ENCODE measurements at regions not wholly inside any gene's neighbourhood (a gene's known extent, or its start where the extent isn't known, plus 50 kb on each side); places are given as distances from the start of the nearest gene placed in this dataset.

- Mint-ChIP-seq H3K27me3 (no peaks in the 10 kb centered on the region), H3K9me3 (no peaks in the 10 kb centered on the region), H3K4me3 (no peak overlapping the region), H3K4me1 (no peaks in the 10 kb centered on the region), H3K27ac (no peak overlapping the region), H3K36me3 (no peaks in the 10 kb centered on the region)
- Histone ChIP-seq H3K36me3 (ENCODE audit: insufficient read depth, low read length) (no peaks in the 10 kb centered on the region), H3K27me3 (ENCODE audit: insufficient read depth, low read length) (no peaks in the 10 kb centered on the region), H3K4me3 (ENCODE audit: low read length in 2 of 2) (no peak overlapping the region), H3K9me3 (ENCODE audit: control insufficient read depth in 1 of 2, low read length in 2 of 2) (no peaks in the 10 kb centered on the region), H3K4me1 (ENCODE audit: insufficient read depth, low read length) (no peaks in the 10 kb centered on the region), H3K27ac (ENCODE audit: low read depth, low read length) (no peak overlapping the region)
- intact Hi-C loops (cut with micrococcal nuclease): no loop called here
- POLR2A ChIA-PET (ENCODE audit: partially characterized antibody): no interaction called here
- CTCF ChIA-PET (ENCODE audit: partially characterized antibody): no interaction called here
- no peak for DNase-seq
These were observed 357.2 kb upstream of the DPYD start for GRCh38 chr1:98278055-98278454.

DNA sequence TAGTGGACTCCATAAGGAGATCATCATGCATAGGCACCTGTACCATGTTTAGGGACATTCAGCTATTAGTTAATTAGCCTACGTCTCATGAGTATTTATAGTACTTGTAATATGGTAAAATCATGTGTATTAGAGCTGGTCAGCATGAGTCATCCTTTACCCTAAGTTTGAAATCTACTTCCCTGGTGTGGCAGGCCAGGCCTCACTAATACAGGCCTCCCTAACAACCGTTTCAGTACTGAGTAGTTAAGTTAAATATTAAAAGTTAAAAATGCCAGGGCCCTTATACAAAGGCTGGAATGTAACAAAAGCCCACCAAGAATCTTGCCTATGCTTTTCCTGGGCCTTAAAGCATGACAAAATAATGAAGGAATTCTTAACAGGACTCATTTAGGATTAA, 356.3 kb upstream of the DPYD start:
- no peaks in the 10 kb centered on the region for H3K36me3 ChIP-seq (ENCODE audit: insufficient read depth, low read length)
- no peaks in the 10 kb centered on the region for H3K27me3 Mint-ChIP-seq
- H3K4me3 ChIP-seq (ENCODE audit: low read length in 2 of 2): no peak overlapping the region
- no peak overlapping the region for H3K27ac Mint-ChIP-seq
- CTCF ChIA-PET (ENCODE audit: partially characterized antibody): no interaction called here
- peaks cover 0 to 1% (median 0%) of the 10 kb centered on the region in 8 donors for H3K9me3 Mint-ChIP-seq
- POLR2A ChIA-PET (ENCODE audit: partially characterized antibody): no interaction called here
- intact Hi-C loops (cut with micrococcal nuclease): no loop called here
- H3K27me3 ChIP-seq (ENCODE audit: insufficient read depth, low read length): no peaks in the 10 kb centered on the region
- no peak overlapping the region for H3K4me3 Mint-ChIP-seq
- no peaks in the 10 kb centered on the region for H3K4me1 ChIP-seq (ENCODE audit: insufficient read depth, low read length)
- no peaks in the 10 kb centered on the region for H3K9me3 ChIP-seq (ENCODE audit: control insufficient read depth in 1 of 2, low read length in 2 of 2)
- no peak overlapping the region for H3K27ac ChIP-seq (ENCODE audit: low read depth, low read length)
- no peaks in the 10 kb centered on the region for H3K4me1 Mint-ChIP-seq
- DNase-seq: no peak
- H3K36me3 Mint-ChIP-seq: no peaks in the 10 kb centered on the region

DNA sequence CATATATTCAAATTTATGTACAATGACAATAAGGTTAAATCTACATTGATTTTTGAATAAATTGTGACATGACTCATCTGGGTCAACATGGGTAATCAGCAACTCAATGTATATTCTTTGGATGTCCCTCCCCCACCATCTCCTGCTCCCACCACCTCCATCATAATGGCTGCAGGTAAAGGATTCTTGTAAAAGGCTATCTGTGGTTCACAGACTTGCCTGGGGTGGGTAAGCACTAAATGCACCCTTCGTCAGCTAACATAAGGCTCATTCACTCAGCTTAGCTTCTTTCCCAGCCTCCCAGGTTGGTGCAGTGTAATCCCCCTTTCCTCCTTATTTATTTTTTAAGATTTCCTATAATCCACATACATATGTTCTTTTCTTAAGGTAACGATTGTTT, 355.7 kb upstream of the DPYD start:
- Histone ChIP-seq H3K9me3 (ENCODE audit: control insufficient read depth in 1 of 2, low read length in 2 of 2) (no peaks in the 10 kb centered on the region), H3K4me1 (ENCODE audit: insufficient read depth, low read length) (no peaks in the 10 kb centered on the region), H3K36me3 (ENCODE audit: insufficient read depth, low read length) (no peaks in the 10 kb centered on the region), H3K27ac (ENCODE audit: low read depth, low read length) (no peak overlapping the region), H3K27me3 (ENCODE audit: insufficient read depth, low read length) (no peaks in the 10 kb centered on the region), H3K4me3 (ENCODE audit: low read length in 2 of 2) (no peak overlapping the region)
- no peaks in the 10 kb centered on the region for H3K36me3 Mint-ChIP-seq
- peaks cover 0 to 2% (median 0%) of the 10 kb centered on the region in 8 donors for H3K9me3 Mint-ChIP-seq
- ChIA-PET POLR2A (ENCODE audit: partially characterized antibody) (no interaction called here), CTCF (ENCODE audit: partially characterized antibody) (interaction anchor here (0.6 kb wide), 1 partner anchor 1354 kb away, joined by 5 read pairs; no protein-coding TSS in a partner anchor)
- H3K4me3 Mint-ChIP-seq: no peak overlapping the region
- no peaks in the 10 kb centered on the region for H3K27me3 Mint-ChIP-seq
- H3K27ac Mint-ChIP-seq: no peak overlapping the region
- intact Hi-C loops (cut with micrococcal nuclease): no loop called here
- DNase-seq: no peak
- H3K4me1 Mint-ChIP-seq: no peaks in the 10 kb centered on the region

DNA sequence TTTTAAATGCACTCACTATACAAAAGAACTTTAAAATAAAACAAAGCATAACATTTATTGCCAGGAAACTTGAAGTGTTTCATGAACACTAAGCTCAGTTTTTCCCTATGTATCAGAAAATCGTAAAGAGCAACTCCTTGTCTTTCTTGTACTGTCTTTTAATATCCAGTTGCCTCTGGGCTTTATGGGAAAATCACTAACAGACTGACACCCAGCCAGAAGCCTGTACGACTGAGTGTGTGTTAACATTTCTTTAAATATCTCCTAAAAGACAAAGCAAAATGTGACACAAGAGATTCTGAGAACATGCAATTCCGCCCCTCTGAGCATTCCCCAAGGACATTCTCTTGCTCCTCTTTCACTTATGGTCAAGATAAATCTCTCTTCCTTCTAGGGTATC, 347.5 kb upstream of the DPYD start:
- Mint-ChIP-seq H3K4me1 (no peaks in the 10 kb centered on the region), H3K27ac (no peak overlapping the region), H3K36me3 (no peaks in the 10 kb centered on the region), H3K4me3 (no peak overlapping the region), H3K9me3 (peaks cover 0 to 2% (median 0%) of the 10 kb centered on the region in 8 donors), H3K27me3 (peaks cover 0 to 1% of the 10 kb centered on the region in 2 donors)
- Histone ChIP-seq H3K4me3 (ENCODE audit: low read length in 2 of 2) (no peak overlapping the region), H3K4me1 (ENCODE audit: insufficient read depth, low read length) (no peaks in the 10 kb centered on the region), H3K27me3 (ENCODE audit: insufficient read depth, low read length) (no peaks in the 10 kb centered on the region), H3K9me3 (ENCODE audit: control insufficient read depth in 1 of 2, low read length in 2 of 2) (peaks cover 0 to 3% of the 10 kb centered on the region in 2 donors), H3K27ac (ENCODE audit: low read depth, low read length) (no peak overlapping the region), H3K36me3 (ENCODE audit: insufficient read depth, low read length) (no peaks in the 10 kb centered on the region)
- CTCF ChIA-PET (ENCODE audit: partially characterized antibody): no interaction called here
- DNase-seq: no peak
- intact Hi-C loops (cut with micrococcal nuclease): no loop called here
- POLR2A ChIA-PET (ENCODE audit: partially characterized antibody): no interaction called here

DNA sequence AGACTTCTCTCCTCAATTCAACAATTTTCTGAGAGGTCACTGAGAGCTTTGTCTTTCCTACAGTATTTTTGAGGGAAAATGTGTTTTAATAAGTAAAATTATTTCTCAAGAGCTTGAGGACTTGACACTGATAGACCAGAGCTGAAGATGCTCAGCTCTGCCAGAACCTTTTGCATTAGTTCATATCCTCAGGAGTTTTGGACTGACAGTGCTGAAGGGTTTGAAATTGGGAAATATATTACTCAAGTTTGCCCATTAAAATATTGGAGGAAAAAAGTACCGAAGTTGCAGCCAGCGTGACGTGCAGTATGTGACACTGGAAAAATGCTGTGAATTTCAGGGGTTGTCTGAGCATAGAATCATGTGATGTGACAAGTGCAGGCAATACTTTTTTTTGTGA, 346.6 kb upstream of the DPYD start:
- intact Hi-C loops (cut with micrococcal nuclease): no loop called here
- peaks cover 0 to 2% (median 0%) of the 10 kb centered on the region in 8 donors for H3K9me3 Mint-ChIP-seq
- CTCF ChIA-PET (ENCODE audit: partially characterized antibody): no interaction called here

DNA sequence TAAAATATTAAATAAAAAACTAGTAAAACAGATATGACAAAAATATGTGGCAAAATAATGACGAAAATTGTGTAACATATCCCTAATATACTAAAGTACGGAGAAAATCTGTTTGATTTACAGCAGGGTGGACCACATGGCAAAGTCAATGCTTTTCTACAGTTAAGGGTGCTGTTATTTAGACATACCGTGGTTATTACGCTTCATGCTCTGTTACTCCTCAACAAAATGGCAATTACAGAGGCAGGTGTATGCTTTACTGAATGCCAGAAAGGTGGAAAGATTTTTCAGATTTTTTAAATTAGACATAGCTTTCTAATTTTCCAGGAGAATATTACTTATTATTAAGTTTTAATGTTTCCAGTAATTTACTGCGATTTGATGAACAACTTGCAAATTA, 343.9 kb upstream of the DPYD start:
- H3K27ac ChIP-seq (ENCODE audit: low read depth, low read length): no peak overlapping the region
- H3K9me3 Mint-ChIP-seq: no peaks in the 10 kb centered on the region
- no peaks in the 10 kb centered on the region for H3K9me3 ChIP-seq (ENCODE audit: control insufficient read depth in 1 of 2, low read length in 2 of 2)
- ChIA-PET POLR2A (ENCODE audit: partially characterized antibody) (no interaction called here), CTCF (ENCODE audit: partially characterized antibody) (no interaction called here)
- H3K27ac Mint-ChIP-seq: no peak overlapping the region
- no peaks in the 10 kb centered on the region for H3K36me3 Mint-ChIP-seq
- H3K36me3 ChIP-seq (ENCODE audit: insufficient read depth, low read length): no peaks in the 10 kb centered on the region
- intact Hi-C loops (cut with micrococcal nuclease): no loop called here
- H3K4me3 ChIP-seq (ENCODE audit: low read length in 2 of 2): no peak overlapping the region
- no peaks in the 10 kb centered on the region for H3K27me3 ChIP-seq (ENCODE audit: insufficient read depth, low read length)
- H3K4me3 Mint-ChIP-seq: no peak overlapping the region
- no peaks in the 10 kb centered on the region for H3K4me1 Mint-ChIP-seq
- no peak for DNase-seq
- no peaks in the 10 kb centered on the region for H3K4me1 ChIP-seq (ENCODE audit: insufficient read depth, low read length)
- peaks cover 0 to 1% of the 10 kb centered on the region in 2 donors for H3K27me3 Mint-ChIP-seq

More for the DNA sequence above, 346.6 kb upstream of the DPYD start:
- Mint-ChIP-seq H3K4me3 (no peak overlapping the region), H3K27ac (no peak overlapping the region), H3K4me1 (no peaks in the 10 kb centered on the region), H3K36me3 (no peaks in the 10 kb centered on the region), H3K27me3 (peaks cover 0 to 1% of the 10 kb centered on the region in 2 donors)
- H3K27me3 ChIP-seq (ENCODE audit: insufficient read depth, low read length): no peaks in the 10 kb centered on the region
- no peaks in the 10 kb centered on the region for H3K36me3 ChIP-seq (ENCODE audit: insufficient read depth, low read length)
- no peak overlapping the region for H3K4me3 ChIP-seq (ENCODE audit: low read length in 2 of 2)
- POLR2A ChIA-PET (ENCODE audit: partially characterized antibody): no interaction called here
- peaks cover 0 to 3% of the 10 kb centered on the region in 2 donors for H3K9me3 ChIP-seq (ENCODE audit: control insufficient read depth in 1 of 2, low read length in 2 of 2)
- no peak for DNase-seq
- H3K27ac ChIP-seq (ENCODE audit: low read depth, low read length): no peak overlapping the region
- no peaks in the 10 kb centered on the region for H3K4me1 ChIP-seq (ENCODE audit: insufficient read depth, low read length)

GRCh38 chr1:98260839-98261238, 340.0 kb upstream of the DPYD start:
- no peak for DNase-seq
- intact Hi-C loops (cut with micrococcal nuclease): no loop called here
- ChIA-PET CTCF (ENCODE audit: partially characterized antibody) (interaction anchor here (0.7 kb wide), 1 partner anchor 197 kb away, joined by 3 read pairs; no protein-coding TSS in a partner anchor), POLR2A (ENCODE audit: partially characterized antibody) (no interaction called here)
- no peaks in the 10 kb centered on the region for H3K4me1 ChIP-seq (ENCODE audit: insufficient read depth, low read length)
- Mint-ChIP-seq H3K36me3 (no peaks in the 10 kb centered on the region), H3K4me1 (no peaks in the 10 kb centered on the region), H3K27me3 (no peaks in the 10 kb centered on the region), H3K27ac (no peak overlapping the region), H3K4me3 (no peak overlapping the region), H3K9me3 (no peaks in the 10 kb centered on the region)
- H3K36me3 ChIP-seq (ENCODE audit: insufficient read depth, low read length): no peaks in the 10 kb centered on the region
- no peaks in the 10 kb centered on the region for H3K9me3 ChIP-seq (ENCODE audit: control insufficient read depth in 1 of 2, low read length in 2 of 2)
- no peak overlapping the region for H3K27ac ChIP-seq (ENCODE audit: low read depth, low read length)
- no peaks in the 10 kb centered on the region for H3K27me3 ChIP-seq (ENCODE audit: insufficient read depth, low read length)
- H3K4me3 ChIP-seq (ENCODE audit: low read length in 2 of 2): no peak overlapping the region

DNA sequence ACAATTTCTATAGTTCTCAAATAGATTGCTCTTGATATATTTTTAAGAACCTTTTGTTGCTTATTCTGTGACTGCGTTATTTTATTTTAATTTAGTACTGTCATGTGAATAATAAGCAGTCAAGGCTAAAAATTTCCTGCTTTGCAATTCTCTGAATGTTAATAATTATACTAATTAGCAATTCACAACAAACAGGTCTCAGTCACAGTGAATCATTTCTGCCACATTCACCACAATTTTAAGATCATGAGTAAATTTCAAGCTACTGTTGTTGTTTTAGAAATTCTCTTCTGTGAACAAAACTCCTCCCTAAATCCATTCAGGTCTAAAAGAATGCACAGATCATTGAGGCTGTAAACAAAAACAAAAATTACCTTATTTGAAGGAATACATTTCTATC, 339.6 kb upstream of the DPYD start:
- Histone ChIP-seq H3K4me3 (ENCODE audit: low read length in 2 of 2) (no peak overlapping the region), H3K9me3 (ENCODE audit: control insufficient read depth in 1 of 2, low read length in 2 of 2) (no peaks in the 10 kb centered on the region), H3K36me3 (ENCODE audit: insufficient read depth, low read length) (no peaks in the 10 kb centered on the region), H3K27me3 (ENCODE audit: insufficient read depth, low read length) (no peaks in the 10 kb centered on the region), H3K27ac (ENCODE audit: low read depth, low read length) (no peak overlapping the region), H3K4me1 (ENCODE audit: insufficient read depth, low read length) (no peaks in the 10 kb centered on the region)
- intact Hi-C loops (cut with micrococcal nuclease): no loop called here
- Mint-ChIP-seq H3K27ac (no peak overlapping the region), H3K4me3 (no peak overlapping the region), H3K36me3 (no peaks in the 10 kb centered on the region), H3K4me1 (no peaks in the 10 kb centered on the region), H3K27me3 (no peaks in the 10 kb centered on the region), H3K9me3 (no peaks in the 10 kb centered on the region)
- POLR2A ChIA-PET (ENCODE audit: partially characterized antibody): no interaction called here
- no peak for DNase-seq
- CTCF ChIA-PET (ENCODE audit: partially characterized antibody): no interaction called here

Data from CD4-positive, alpha-beta memory T cell (primary cell).